AG08396 (cell line): ENCODE measurements at regions not wholly inside any gene's neighbourhood (a gene's known extent, or its start where the extent isn't known, plus 50 kb on each side); places are given as distances from the start of the nearest gene placed in this dataset.

Experiments
- DNase-seq: peaks from one replicate; pipeline ENCODE4 v3.0.0; 2012; ENCODE audit warnings: low spot score, mixed read lengths

DNA sequence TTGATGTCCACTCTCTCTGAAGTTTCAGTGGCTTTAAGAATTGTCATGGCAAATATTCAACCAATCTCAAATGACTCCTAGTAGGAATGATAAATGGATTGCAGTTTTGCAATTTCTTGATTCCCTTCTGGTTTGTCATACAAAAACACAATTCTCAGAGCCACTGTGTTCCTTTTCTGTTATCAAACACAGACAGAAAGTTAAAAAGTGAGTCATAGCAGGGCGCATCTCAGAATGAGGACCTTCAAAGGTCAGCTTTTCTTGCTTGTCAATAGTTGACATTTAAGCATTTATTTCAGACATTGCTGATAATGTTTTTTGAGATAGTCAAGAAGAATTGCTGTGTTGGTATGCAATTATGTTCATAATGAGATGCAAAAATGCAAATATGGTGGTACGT, 405.9 kb downstream of the NR2F2 start:
- DNase-seq = no peak

GRCh38 chr15:96737408-96737807, 406.9 kb downstream of the NR2F2 start:
- DNase-seq = no peak

DNA sequence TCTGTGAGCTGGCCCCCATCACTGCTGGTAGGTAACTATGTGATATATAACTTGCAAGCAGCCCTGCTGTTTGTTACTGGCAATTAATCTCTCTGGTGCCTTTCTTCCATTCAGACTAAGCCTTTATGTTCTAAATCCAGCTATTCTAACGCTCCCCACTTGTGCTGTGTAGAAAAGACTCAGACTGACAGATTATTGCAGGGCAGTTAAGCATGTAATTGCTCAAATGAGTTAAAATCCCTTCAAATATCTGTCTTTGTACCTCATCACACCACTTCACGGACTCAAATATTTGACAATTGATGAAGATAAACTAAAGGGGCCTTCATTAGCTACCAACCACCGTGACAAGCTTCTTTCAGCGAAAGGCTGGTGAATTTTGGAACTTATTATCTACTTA, 416.2 kb downstream of the NR2F2 start:
- no peak for DNase-seq

DNA sequence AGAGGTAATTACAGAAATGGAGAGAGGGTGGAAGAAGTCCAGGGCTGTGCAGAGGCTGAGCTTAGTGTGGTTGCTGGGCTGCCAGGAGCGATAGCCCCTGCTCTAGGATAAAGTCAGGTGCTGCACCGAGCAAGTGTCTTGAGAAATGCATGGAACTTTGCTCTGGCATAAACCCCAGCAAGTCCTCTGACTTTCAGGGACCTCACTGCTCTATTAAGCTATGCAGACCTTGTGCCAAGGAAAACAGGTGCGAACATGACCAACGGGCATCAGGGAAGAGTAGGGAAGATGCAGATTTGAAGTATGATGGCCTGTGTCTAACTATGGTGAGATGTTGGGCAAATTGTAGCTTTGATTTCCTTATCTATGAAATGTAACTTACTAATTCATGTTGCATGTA, 416.8 kb downstream of the NR2F2 start:
- no peak for DNase-seq

DNA sequence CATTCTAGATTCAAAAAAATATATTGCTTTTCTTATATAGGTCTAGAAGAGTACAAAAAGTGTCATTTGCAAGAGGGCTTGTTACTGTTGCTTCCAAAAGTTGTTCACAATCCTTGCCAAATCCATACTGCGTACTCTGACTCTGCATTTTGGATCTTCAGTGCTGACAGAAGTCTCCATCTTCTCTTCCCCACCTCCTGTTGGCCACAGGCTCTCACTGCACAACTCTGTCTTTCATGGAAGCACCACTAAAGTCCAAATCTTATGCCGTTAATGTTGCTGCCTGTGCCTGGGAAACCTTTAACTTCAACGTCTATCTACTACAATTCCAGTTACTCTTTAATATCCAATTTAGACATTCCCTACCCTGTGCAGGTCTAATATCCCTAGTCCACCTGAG, 419.9 kb downstream of the NR2F2 start:
- no peak for DNase-seq

DNA sequence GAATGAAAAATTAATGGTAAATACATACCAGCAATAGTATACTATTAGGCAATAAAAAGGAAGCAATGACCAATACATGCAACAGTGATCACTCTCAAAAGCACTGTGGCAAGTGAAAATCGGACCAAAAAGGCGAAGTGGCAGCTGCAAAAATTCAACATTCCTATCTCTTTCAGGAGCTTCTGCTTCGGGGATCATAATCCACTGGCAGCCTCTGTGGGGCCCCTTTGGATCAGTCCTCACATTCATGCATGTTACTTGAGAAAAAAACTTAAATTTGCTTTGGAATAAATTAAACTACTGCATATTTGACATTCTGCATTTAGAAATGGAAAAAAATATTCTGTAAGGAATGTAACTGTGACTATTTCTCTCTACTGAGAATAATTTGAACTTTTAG, 425.6 kb downstream of the NR2F2 start:
- DNase-seq = no peak

DNA sequence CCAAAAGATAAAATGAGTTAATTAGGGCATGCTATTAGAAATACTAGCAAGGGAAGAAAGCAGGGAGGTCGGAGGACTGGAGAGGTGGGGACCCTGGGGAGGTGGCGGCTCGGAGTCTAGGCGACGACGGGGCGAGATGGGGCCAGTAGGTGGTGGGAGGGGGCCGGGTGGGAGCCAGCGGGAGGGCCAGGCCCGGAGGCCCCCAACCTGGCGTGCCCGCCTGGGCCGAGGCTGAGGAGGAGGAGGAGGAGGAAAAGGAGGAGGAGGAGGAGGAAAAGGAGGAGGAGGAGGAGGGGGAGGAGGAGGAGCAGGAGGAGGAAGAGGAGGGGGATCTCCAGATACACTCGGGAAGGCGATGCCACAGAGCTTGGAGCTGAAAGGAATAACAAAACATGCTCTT, 426.2 kb downstream of the NR2F2 start:
- DNase-seq = no peak

GRCh38 chr15:96762566-96762965, 432.1 kb downstream of the NR2F2 start:
- no peak for DNase-seq

- DNase-seq = no peak
Measured at GRCh38 chr15:96764501-96764900, 434.0 kb downstream of the NR2F2 start.

DNA sequence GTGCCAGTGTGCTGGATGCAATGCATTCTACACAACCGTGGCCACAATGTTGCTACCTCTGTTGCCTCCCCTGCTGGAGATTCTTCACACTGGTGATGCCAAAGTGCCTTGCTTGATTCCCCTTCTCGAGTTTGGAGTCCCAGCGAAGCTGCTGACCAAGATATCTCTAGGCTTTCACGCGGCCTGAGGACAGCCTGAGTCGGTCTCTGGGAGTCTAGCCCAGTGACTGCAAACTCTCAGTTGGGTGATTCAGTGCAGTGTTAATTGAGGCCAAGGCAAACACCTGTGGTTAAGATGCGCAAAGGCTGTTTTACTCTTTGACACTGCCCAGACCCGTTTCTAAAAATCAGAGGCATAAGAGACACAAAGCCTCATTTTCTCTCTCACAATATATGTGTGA, 434.4 kb downstream of the NR2F2 start:
- DNase-seq = no peak

DNA sequence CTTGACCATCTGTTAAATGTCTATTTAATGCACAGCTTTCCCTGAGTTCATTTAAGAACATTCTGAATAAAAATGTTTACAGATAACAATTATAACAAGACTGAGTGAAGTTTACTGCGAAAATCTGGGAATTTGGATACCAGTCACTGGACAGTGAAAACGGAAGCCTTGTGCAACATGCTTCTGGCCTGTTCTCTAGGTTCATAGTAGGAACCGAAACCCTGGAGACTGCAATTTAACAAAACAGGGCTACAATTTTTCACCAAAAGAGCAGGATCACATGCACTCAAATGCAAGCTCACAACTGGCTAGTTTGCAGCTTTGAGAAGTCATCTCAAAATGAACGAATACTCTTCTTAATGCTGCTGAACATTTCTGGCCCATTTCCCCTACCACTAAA, 435.9 kb downstream of the NR2F2 start:
- DNase-seq = no peak

DNA sequence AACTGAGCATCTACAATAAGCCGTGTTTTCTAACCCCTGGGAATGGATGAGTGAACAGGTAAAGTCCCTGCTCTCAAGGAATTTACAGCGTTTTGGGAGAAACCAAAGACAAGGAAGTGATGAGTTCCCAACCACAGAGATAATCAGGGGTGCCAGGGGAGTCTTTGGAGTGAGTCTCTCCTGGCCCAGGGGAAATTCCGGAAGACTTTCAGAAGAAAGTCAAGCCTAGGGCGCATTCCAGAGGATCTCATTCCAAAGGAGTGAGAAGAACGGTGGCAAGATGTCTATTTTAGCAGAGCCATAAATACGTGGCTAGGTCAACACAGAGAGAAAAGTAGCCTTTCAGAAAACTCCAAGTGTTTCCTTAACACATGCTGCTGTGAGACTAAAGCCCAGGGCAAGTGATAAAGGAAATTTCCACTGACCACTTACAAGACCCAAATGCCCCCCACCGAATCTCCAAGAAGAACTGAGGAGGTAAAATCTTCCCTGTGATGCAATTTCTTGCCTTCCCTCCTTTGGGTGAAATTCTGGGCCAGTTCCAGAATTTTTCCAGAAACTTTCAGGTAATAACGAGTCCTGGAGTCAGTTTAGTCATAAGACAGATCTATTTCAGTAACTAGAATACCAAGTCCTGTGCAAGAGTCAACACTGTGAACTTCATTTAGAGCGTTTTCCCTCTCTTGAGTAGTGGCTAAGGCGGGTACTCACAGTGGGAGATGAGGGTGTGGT, 437.4 kb downstream of the NR2F2 start:
- DNase-seq = no peak

DNA sequence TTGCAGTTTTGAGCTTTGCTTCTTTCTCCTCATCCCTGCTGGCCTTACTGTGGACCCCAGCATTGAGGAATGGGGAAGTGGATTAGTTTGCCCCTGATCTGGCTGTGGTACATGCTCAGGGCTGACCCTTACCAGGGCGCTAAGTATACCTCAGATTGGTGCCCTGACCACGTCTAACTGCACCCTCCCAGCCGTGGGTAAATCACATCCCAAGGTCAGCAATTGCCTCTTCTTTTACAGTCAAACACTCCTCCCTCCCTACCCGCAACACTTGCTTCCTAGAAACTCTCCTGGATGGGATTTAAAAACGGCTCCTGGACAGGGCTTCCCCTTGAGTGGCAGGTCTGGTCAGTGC, 437.9 kb downstream of the NR2F2 start:
- no peak for DNase-seq

- no peak for DNase-seq
Measured at GRCh38 chr15:96771035-96771434, 440.5 kb downstream of the NR2F2 start.

- no peak for DNase-seq
Measured at GRCh38 chr15:96774216-96774615, 443.7 kb downstream of the NR2F2 start.

DNA sequence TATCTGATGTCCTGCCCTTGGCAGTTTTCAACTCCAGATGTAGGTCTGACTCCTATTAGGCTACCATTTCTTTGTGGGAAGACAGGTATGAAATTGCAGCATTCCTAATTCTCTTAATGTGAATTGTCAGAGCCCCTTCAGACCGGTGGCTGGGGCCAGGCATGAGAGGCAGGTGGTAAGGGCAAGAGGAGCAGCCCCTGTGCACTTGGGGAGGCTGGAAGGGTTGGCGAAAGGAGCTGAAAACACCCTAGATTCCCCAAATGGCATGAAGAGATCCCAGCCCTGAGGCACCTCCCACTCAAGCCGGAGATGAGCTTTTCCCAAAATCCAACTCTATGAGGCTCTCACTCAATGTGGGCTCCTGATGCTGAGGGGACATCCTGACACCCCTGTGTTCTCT, 453.2 kb downstream of the NR2F2 start:
- no peak for DNase-seq

DNA sequence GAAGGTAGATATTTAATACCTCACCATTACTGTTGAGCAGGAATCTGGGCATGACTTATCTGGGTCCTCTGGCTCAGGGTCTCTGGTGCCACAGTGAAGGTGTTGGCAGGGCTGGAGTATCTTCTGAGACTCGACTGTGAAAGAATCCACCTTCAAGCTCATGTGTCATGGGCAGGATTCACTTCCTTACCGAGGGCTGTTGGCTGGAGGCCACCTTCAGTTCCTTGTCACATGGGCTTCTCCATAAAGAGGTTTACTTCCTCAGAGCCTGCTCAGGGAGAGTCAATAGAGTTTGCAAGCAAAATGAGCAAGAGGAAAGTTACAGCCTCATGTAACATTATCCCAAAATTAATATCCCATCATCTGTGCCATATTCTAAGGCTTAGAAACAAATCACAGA, 459.5 kb downstream of the NR2F2 start:
- DNase-seq = no peak

DNA sequence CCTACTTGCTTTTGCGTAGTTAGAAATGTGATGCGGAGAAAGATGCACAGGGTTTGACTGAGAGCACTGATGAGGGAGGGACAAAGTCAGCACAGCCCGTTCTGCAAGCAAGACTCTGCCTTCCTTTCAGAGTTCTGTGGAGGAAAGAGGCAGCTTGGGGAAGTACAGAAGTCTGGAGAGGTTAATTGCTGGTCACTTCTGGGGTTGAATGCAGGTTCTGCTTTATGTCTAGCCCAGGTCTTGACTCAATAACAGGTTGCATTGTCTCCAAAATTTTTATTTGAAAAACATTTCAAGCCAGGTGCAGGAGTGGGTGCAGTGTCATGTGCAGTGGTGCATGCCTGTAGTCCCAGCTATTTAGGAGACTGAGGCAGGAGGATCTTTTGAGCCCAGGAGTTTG, 461.7 kb downstream of the NR2F2 start:
- no peak for DNase-seq

DNA sequence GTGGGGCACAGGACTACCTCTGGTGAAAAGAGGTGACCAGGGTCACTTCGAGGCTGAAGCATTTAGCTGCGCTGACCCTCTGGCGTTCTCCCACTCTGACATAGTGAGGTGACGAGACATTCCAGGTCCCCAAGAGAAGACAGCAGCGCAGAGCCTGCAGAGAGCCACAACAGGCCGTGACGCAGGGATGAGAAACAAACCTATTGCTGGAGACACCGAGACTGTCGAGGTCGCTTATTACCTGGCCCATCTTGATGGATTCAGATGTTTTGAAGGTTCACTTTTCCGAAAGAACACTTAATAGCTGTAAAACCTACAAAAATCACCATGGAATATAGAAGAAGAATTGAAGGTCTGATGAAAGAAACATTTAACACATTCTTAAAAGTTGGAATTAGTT, 466.3 kb downstream of the NR2F2 start:
- DNase-seq = no peak

DNA sequence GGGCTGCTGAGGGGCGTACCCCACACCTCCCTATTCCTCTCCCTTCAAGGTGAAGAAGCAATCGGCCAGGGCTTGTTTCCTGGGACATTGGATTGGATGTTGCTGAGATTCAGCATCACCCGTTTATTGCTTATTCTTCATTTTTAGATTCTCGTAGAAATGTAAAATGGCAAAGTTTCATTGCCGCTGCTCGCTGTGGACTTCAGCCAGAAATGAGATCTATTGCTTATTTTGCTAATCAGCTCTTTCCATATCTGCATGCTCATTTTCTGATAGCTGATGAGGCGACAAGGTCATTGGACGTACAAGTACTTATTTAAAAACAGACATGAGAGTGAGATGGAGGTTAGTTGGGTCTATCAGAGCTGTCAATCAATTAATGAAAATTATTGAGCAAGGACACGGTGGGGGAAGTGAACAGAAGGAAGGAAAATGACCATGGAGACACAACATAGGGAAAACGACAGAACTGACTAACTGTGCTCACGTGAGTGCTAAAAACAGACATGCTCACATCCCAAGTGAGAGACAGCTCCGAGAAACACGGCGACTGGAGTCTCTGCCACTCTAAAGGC, 471.2 kb downstream of the NR2F2 start:
- DNase-seq = no peak

DNA sequence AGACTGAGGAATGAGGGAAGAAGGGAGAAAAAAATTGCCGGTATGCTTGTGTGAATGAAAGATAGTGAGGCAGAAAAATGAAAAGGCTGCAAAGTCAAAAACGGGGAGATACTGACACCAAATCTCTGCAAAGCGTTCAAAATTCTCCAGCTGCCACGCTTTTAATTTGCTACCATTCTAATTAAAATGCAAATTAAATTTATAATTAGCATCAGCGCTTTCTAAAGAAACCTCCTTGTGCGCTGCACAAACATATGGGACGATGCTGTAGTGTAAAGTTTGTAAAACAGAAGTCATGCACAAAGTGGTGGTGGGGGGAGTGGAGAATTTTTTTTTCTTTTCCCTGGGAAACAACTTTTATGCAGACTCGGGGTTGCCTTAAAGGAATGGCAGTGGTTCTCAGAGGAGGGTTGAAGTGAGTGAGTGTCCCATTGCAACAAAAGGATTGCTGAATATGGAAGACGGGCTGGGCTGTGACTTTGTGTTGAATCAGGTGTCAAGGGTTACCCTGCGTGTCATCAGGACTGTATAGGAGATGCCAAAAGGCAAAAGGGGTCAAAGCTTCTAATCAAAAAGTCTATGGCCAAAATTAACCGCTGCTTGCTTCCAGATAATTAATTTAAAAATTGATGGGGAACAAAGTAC, 472.2 kb downstream of the NR2F2 start:
- no peak for DNase-seq

- DNase-seq = no peak
Measured at GRCh38 chr15:96804754-96805153, 474.3 kb downstream of the NR2F2 start.

DNA sequence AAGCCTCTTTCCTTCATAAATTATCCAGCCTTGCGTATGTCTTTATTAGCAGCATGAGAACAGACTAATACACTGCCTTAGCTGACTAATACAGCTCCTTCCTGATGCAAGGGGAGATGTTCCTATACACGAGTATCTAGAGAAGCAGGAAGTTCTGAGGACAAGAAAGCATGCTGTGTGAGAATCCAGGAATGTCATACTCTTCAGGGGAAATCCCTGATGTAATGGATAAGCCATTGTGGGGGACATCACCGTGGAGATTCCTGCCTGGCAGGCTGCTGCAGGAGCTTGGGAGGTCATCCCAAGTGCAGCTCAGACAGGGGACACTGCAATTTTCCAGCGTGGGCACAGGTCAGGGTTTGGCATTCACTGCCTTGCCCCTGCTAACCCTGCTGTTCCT, 476.9 kb downstream of the NR2F2 start:
- no peak for DNase-seq

- no peak for DNase-seq
Measured at GRCh38 chr15:96817900-96818299, 487.4 kb downstream of the NR2F2 start.
